NCI-H524 (cell line): ENCODE measurements at regions not wholly inside any gene's neighbourhood (a gene's known extent, or its start where the extent isn't known, plus 50 kb on each side); places are given as distances from the start of the nearest gene placed in this dataset.
"Not testable (repeated sequence)": the region's sequence is repeated elsewhere in the genome, so short reads cannot be mapped to it uniquely, and the experiment has no call there.

Experiments used
- DNase-seq, 2 experiments: peaks; one replicate each; lab custom pipeline; 2025; lab: John Stamatoyannopoulos, UW

- no peak for DNase-seq
These were observed 59.9 kb downstream of the GPR65 start for GRCh38 chr14:88064841-88065240.

DNA sequence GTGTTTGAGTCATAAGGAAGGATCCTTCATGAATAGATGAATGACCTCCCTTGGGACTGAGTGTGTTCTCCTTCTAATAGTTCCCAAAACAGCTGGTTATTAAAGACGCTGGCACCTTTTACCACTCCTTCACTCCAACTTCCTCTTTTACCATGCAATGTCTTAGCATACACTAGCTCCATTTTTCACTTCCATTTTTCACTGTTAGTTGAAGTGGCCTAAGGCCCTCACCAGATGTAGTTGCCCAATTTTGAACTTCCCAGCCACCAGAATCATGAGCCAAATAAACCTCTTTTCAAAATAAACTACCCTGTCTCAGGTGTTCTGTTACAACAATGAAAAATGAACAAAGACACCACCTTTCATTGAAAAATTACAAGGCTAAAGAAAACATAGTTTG is 64.7 kb downstream of the GPR65 start:
- no peak for DNase-seq

GRCh38 chr14:88075269-88075981 is 70.5 kb downstream of the GPR65 start:
- no peak for DNase-seq

DNA sequence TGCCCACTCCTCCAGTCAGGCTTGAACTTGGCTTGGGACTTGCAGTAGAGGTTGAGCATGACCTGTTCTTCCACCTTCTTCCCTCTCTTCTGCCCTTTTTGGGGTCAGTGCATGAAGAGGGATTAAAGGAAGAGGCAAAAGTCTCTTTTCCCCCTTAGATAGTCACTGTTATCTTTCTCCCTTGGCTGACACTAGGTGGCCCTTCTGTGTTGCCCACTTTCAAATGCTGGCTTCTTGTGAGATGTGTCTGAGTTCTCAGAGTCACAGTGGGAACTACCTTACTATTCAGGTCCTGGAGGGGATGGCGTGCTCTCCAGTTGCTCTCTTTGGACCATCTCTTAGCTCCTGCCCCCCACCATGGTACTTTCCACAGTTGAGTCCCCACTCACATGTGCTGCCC is 73.6 kb downstream of the GPR65 start:
- peak in 1 of 2 experiments; percentile 7 for DNase-seq

- DNase-seq, result no peak
These were observed 74.7 kb downstream of the GPR65 start for GRCh38 chr14:88079624-88080023.

DNA sequence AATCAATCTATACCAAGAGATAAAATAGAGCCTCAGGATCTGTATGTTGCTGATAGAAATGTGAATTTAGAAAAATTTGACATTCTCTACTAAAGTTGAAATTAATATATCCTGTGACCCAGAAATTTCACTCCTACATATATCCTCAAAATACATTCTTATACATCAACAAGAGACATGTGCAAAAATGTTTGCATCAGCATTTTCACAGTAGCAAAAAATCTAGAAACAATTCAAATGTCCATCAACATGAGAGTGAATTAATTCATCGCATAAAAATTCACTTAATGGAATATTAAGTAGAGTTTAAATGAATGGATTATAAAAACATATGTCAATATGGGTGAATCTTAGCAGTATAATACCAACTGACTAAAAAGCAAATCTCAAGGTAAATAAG is 80.8 kb downstream of the GPR65 start:
- DNase-seq, result no peak

DNA sequence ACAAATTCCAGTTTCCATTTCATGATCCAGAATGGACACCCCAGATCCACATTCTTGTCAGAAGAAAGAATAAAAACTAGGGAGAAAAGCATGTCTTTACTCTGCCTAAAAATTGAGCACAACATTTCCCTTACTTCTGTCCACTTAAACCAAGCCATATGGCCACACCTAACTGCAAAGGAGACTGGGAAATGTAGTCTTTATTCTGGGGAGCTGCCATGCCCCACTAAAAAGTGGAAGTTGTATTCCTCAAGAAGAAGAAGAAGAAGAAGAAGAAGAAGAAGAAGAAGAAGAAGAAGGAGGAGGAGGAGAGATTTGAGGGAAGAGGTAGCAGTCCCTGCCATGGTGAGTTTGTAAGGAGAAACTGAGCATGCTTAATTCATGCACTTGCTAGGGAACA is 84.5 kb downstream of the GPR65 start:
- no peak for DNase-seq

GRCh38 chr14:88092529-88092928 is 87.6 kb downstream of the GPR65 start:
- DNase-seq, result no peak

DNA sequence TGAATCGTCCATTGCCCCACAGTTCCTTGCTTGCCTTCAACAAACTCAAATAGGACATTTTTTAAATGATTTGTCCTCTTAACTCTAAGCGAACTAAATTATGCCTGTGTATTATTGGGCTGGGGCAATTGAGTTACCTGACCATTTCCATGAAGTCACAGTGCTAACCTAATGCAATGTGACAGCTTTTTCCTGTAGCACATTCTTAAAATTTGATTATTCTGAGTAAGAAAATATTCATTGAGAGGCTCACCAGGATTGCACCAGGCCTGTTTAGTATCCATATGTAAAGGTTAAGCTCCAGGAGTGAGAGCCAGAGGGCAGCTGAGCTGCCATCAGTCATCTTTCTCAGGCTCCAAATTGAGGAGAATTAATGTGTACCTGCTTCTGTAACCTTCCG is 90.9 kb downstream of the GPR65 start:
- no peak for DNase-seq

DNA sequence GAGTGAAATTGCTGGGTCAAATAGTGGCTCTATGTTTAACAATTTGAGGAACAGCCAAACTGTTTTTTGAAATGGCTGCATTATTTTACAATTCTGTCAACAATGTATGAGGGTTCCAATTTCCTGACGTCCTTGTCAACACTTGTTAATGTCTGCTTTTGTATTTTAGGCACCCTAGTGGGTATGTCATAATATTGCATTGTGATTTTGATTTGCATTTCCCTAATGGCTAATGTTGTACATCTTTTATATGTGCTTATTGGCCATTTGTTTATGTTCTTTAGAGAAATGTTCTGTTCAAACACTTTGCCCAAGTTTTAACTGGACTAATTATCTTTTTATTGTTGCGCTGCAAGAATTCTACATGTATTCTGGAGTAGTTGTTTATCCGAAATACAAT is 93.2 kb downstream of the GPR65 start:
- no peak for DNase-seq

DNA sequence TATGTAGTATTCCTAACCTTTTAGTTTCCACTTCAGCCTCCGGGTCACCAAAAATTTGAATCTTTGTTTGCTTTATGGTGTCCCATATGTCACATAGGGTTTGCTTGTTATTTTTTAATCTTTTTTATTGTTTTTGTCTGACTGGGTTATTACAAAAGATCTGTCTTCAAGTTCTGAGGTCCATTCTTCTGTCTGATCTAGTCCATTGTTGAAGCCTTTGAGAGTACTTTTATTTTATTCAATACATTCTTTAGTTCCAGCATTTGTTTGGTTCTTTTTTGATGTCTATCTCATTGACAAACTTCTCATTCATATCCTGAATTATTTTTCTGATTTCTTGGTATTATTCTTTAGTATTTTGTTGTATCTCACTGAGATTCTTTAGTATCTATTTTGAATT is 99.8 kb downstream of the GPR65 start:
- no peak for DNase-seq

DNA sequence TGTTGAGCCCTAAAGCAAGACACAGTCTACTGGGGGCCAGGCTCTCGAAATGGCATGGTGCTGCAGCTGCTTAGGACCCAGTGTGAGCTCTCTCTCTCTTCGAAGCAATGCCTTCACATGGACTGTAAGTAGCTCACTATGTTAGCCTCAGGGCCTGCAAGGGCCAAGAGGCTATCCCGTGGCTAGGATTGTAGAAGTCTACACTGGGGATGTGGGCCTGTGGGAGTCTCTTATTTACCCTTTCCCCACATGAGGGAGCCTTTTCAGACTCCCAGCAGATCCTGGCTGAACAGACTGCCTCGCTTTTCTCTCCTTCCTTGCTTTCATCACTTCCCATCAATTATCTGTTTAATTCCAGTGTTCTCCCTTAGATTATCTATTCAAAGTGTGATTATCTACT is 101.4 kb downstream of the GPR65 start:
- no peak for DNase-seq

DNA sequence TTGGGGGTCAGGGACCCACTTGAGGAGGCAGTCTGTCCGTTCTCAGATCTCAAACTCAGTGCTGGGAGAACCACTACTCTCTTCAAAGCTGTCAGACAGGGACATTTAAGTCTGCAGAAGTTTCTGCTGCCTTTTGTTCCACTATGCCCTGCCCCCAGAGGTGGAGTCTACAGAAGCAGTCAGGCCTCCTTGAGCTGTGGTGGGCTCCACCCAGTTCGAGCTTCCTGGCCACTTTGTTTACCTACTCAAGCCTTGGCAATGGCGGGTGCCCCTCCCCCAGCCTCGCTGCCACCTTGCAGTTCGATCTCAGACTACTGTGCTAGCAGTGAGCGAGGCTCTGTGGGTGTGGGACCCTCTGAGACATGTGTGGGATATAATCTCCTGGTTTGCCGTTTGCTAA is 122.7 kb downstream of the GPR65 start:
- not testable (repeated sequence) for DNase-seq

GRCh38 chr14:88128816-88129215 is 123.9 kb downstream of the GPR65 start:
- DNase-seq, result no peak

DNA sequence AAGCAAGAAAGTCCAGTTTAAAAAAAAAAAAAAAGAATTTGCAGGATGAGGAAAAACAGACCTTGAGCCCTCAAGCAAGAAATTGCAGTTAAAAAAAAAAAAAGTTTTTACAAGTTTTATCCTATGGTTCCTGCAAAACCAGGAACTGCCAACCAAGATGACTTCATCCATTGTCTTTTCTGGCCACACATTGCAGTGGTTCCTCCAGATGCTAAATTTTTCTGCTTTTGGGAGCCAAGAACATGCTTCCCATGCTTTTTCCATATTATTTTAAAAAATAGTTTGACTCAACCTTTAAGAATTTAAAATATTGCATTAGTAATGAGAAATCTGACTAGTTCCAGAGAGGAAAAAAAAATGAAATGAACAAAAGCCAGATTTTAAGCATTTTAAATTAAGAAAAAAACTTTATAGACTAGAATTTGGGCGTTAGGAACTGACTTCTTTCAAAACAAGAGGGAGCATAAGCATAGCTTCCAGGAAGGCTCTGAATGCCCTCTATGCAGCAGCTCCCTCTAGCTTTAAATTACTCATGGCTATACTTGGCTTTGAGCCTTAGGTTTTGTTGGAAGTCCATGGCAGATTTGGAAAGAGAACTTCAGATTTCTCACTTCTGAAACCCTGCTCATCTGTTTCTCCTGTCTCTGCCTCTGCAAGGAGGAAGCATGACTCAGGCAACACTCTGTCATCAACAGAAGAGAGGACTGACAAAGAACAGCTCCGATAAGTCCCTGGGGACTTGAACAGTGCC is 124.5 kb downstream of the GPR65 start:
- no peak for DNase-seq

DNA sequence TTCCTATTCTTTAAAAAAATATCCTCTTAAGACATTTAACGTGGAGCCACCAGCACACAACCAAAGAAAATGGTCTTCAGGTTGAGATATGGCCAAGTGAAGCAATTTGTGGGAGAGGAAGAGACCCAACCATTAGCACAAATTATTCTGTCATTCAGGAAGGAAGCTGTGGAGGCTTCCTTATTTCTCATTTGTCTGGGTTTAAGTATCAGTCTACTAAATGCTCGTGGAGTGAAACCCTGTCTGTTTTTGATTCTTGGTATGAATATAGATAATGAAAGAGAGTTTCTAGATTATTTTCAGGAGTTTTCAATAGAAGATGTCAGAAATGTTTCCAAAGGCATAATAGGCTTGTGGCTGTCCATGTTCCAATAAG is 125.1 kb downstream of the GPR65 start:
- no peak for DNase-seq
